ENCODE measurements at regions not wholly inside any gene's neighbourhood (a gene's known extent, or its start where the extent isn't known, plus 50 kb on each side); places are given as distances from the start of the nearest gene placed in this dataset.

GRCh38 chr1:4977701-4978100 is 323.3 kb downstream of the AJAP1 start:
- TF ChIP-seq CTCF (IDR thresholded peaks at IDR 0.05) (no peak), POLR2A (IDR thresholded peaks at IDR 0.05) (no peak)

Data from lower leg skin (tissue), 3 donors.